ENCODE measurements at regions not wholly inside any gene's neighbourhood (a gene's known extent, or its start where the extent isn't known, plus 50 kb on each side); places are given as distances from the start of the nearest gene placed in this dataset.

DNA sequence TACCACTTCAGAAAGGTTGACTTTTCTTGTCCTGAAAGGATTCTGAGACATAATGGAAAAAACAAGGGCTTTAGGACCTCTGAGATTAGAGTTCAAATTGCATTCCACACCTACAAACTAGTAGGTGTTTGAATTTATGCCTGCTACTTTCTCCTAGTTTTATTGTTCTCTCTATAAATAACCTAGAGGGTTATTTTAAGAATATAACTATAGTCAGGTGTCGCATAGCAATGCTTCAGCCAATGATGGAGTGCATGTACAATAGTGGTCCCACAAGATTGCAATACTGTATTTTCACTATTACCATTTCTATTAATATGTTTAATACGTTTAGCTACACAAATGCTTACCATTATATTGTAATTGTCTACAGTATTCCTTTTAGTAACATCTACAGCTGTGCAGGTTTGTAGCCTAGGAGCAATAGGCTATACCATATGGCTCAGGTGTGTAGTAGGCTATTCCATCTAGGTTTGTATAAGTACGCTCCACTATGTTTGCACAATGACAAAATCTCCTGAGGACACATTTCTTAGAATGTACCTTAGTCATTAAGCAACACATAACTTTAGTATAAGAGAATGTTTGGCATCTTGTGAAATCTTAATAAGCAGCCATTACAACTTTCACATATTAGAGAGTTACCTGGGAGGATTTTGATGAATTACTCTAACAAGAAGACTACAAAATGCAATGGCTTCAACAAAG, 1352.5 kb downstream of the ZPLD1 start:
- no peaks in the 10 kb centered on the region for H3K79me2 ChIP-seq (replicated peaks; ENCODE audit: insufficient read depth, low read length)
- no peaks in the 10 kb centered on the region for H4K20me1 ChIP-seq (ENCODE audit: insufficient read depth)
- no peak overlapping the region for H2AFZ ChIP-seq (ENCODE audit: low read depth, low read length)
- no peak overlapping the region for H3K27ac ChIP-seq (ENCODE audit: low read length)
- no peaks in the 10 kb centered on the region for H3K36me3 ChIP-seq (ENCODE audit: insufficient read depth, low read length)
- no peak overlapping the region for H3K4me3 ChIP-seq (ENCODE audit: low read length)
- no peaks in the 10 kb centered on the region for H3K9me2 ChIP-seq (ENCODE audit: insufficient read depth, low read length)
- no peak overlapping the region for H3K9ac ChIP-seq (ENCODE audit: low read length)
- H3F3A ChIP-seq (ENCODE audit: insufficient read depth, low read length, poor library complexity, severe bottlenecking) = no peaks in the 10 kb centered on the region
- H3K27me3 ChIP-seq (ENCODE audit: insufficient read depth, low read depth, low read length) = no peaks in the 10 kb centered on the region
- H3K4me2 ChIP-seq (ENCODE audit: low read length) = no peak overlapping the region
- no peaks in the 10 kb centered on the region for H3K9me3 ChIP-seq (ENCODE audit: low read length)
- no peak for TF ChIP-seq TAF1 (IDR thresholded peaks at IDR 0.05; ENCODE audit: low read depth)

DNA sequence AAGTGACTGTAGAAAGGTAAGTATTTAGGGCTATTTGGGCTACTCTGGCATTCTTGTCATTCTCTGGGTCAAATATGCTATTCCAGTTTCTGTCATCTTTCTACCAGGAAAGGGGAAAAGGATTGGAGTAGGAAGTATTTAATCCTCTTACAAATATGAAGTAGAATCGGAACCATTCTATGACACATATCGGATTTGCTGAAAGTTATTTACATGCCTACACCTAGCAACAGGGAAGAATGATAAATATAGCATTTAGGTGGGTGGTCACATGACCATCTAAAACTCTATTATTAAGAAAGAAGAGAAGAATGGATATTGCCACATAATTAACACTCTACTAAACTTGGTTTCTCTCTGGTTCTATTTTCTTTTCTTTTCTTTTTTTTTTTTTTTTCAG, 1353.1 kb downstream of the ZPLD1 start:
- TF ChIP-seq, protein P1, sequence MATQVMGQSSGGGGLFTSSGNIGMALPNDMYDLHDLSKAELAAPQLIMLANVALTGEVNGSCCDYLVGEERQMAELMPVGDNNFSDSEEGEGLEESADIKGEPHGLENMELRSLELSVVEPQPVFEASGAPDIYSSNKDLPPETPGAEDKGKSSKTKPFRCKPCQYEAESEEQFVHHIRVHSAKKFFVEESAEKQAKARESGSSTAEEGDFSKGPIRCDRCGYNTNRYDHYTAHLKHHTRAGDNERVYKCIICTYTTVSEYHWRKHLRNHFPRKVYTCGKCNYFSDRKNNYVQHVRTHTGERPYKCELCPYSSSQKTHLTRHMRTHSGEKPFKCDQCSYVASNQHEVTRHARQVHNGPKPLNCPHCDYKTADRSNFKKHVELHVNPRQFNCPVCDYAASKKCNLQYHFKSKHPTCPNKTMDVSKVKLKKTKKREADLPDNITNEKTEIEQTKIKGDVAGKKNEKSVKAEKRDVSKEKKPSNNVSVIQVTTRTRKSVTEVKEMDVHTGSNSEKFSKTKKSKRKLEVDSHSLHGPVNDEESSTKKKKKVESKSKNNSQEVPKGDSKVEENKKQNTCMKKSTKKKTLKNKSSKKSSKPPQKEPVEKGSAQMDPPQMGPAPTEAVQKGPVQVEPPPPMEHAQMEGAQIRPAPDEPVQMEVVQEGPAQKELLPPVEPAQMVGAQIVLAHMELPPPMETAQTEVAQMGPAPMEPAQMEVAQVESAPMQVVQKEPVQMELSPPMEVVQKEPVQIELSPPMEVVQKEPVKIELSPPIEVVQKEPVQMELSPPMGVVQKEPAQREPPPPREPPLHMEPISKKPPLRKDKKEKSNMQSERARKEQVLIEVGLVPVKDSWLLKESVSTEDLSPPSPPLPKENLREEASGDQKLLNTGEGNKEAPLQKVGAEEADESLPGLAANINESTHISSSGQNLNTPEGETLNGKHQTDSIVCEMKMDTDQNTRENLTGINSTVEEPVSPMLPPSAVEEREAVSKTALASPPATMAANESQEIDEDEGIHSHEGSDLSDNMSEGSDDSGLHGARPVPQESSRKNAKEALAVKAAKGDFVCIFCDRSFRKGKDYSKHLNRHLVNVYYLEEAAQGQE (IDR thresholded peaks at IDR 0.05; ENCODE audit: borderline replicate concordance) = no peak
- TF ChIP-seq MXI1 (conservative IDR thresholded peaks at IDR 0.05; ENCODE audit: poor library complexity, severe bottlenecking) (no peak), EZH2 (IDR thresholded peaks at IDR 0.05; ENCODE audit: borderline replicate concordance, insufficient read depth, low read length, poor library complexity, severe bottlenecking) (no peak), SMC3 (conservative IDR thresholded peaks at IDR 0.05; ENCODE audit: poor library complexity) (no peak), EP300 (conservative IDR thresholded peaks at IDR 0.05; ENCODE audit: poor library complexity, severe bottlenecking) (no peak), TAF1 (IDR thresholded peaks at IDR 0.05; ENCODE audit: low read depth) (no peak), RAD21 (conservative IDR thresholded peaks at IDR 0.05) (no peak), POLR2AphosphoS5 (IDR thresholded peaks at IDR 0.05) (no peak)
- TF ChIP-seq, protein P2, sequence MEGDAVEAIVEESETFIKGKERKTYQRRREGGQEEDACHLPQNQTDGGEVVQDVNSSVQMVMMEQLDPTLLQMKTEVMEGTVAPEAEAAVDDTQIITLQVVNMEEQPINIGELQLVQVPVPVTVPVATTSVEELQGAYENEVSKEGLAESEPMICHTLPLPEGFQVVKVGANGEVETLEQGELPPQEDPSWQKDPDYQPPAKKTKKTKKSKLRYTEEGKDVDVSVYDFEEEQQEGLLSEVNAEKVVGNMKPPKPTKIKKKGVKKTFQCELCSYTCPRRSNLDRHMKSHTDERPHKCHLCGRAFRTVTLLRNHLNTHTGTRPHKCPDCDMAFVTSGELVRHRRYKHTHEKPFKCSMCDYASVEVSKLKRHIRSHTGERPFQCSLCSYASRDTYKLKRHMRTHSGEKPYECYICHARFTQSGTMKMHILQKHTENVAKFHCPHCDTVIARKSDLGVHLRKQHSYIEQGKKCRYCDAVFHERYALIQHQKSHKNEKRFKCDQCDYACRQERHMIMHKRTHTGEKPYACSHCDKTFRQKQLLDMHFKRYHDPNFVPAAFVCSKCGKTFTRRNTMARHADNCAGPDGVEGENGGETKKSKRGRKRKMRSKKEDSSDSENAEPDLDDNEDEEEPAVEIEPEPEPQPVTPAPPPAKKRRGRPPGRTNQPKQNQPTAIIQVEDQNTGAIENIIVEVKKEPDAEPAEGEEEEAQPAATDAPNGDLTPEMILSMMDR (IDR thresholded peaks at IDR 0.05; ENCODE audit: poor library complexity, severe bottlenecking) = no peak
- H3K27ac ChIP-seq (ENCODE audit: low read length) = no peak overlapping the region
- H3F3A ChIP-seq (ENCODE audit: insufficient read depth, low read length, poor library complexity, severe bottlenecking) = no peaks in the 10 kb centered on the region

More for the DNA sequence above, 1353.1 kb downstream of the ZPLD1 start:
- Histone ChIP-seq H3K9me2 (ENCODE audit: insufficient read depth, low read length) (no peaks in the 10 kb centered on the region), H3K9ac (ENCODE audit: low read length) (no peak overlapping the region), H3K36me3 (ENCODE audit: insufficient read depth, low read length) (no peaks in the 10 kb centered on the region), H2AFZ (ENCODE audit: low read depth, low read length) (no peak overlapping the region), H3K27me3 (ENCODE audit: insufficient read depth, low read depth, low read length) (no peaks in the 10 kb centered on the region), H3K4me3 (ENCODE audit: low read length) (no peak overlapping the region), H4K20me1 (ENCODE audit: insufficient read depth) (no peaks in the 10 kb centered on the region), H3K4me2 (ENCODE audit: low read length) (no peak overlapping the region), H3K79me2 (replicated peaks; ENCODE audit: insufficient read depth, low read length) (no peaks in the 10 kb centered on the region), H3K9me3 (ENCODE audit: low read length) (no peaks in the 10 kb centered on the region)
